ENCODE measurements at regions not wholly inside any gene's neighbourhood (a gene's known extent, or its start where the extent isn't known, plus 50 kb on each side); places are given as distances from the start of the nearest gene placed in this dataset.

DNA sequence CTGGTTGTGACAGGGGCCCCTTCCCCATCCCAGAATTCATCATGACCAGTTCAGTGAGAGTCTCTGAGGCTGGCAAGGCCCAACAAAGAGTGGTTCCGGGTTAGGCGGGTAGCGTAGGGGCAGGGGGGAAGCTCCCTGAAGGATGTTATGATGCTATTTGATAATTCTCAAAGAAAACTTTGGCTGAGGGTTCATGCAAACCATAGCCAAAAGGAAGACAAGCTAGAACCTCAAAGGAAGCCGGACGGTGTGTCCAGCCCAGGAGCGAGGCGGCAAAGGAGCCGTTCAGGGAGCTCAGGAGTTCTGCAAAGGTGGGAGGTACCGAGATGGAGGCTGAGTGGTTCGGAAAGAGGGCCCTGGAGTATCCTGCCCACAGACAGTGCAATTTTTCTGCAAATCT lies 226.8 kb upstream of the RAB6C start:
- TF ChIP-seq MXI1 (IDR thresholded peaks at IDR 0.05; ENCODE audit: low read depth, low read length) = no peak
- TF ChIP-seq JUND (IDR thresholded peaks at IDR 0.05) = no peak
- no peak for TF ChIP-seq TAF1 (IDR thresholded peaks at IDR 0.05; ENCODE audit: borderline replicate concordance, low read depth, low read length)
- TF ChIP-seq, protein P1, sequence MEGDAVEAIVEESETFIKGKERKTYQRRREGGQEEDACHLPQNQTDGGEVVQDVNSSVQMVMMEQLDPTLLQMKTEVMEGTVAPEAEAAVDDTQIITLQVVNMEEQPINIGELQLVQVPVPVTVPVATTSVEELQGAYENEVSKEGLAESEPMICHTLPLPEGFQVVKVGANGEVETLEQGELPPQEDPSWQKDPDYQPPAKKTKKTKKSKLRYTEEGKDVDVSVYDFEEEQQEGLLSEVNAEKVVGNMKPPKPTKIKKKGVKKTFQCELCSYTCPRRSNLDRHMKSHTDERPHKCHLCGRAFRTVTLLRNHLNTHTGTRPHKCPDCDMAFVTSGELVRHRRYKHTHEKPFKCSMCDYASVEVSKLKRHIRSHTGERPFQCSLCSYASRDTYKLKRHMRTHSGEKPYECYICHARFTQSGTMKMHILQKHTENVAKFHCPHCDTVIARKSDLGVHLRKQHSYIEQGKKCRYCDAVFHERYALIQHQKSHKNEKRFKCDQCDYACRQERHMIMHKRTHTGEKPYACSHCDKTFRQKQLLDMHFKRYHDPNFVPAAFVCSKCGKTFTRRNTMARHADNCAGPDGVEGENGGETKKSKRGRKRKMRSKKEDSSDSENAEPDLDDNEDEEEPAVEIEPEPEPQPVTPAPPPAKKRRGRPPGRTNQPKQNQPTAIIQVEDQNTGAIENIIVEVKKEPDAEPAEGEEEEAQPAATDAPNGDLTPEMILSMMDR (IDR thresholded peaks at IDR 0.05) = no peak
- TF ChIP-seq FOXM1 (IDR thresholded peaks at IDR 0.05; ENCODE audit: low read depth) = no peak
- TF ChIP-seq POLR2AphosphoS5 (IDR thresholded peaks at IDR 0.05; ENCODE audit: low read depth, low read length) = no peak
- TF ChIP-seq ELF1 (IDR thresholded peaks at IDR 0.05) = no peak
- no peak for TF ChIP-seq TCF12 (IDR thresholded peaks at IDR 0.05)
- TF ChIP-seq, protein P2, sequence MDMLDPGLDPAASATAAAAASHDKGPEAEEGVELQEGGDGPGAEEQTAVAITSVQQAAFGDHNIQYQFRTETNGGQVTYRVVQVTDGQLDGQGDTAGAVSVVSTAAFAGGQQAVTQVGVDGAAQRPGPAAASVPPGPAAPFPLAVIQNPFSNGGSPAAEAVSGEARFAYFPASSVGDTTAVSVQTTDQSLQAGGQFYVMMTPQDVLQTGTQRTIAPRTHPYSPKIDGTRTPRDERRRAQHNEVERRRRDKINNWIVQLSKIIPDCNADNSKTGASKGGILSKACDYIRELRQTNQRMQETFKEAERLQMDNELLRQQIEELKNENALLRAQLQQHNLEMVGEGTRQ (IDR thresholded peaks at IDR 0.05; ENCODE audit: borderline replicate concordance, low read depth, low read length) = no peak
- TF ChIP-seq, protein P3, sequence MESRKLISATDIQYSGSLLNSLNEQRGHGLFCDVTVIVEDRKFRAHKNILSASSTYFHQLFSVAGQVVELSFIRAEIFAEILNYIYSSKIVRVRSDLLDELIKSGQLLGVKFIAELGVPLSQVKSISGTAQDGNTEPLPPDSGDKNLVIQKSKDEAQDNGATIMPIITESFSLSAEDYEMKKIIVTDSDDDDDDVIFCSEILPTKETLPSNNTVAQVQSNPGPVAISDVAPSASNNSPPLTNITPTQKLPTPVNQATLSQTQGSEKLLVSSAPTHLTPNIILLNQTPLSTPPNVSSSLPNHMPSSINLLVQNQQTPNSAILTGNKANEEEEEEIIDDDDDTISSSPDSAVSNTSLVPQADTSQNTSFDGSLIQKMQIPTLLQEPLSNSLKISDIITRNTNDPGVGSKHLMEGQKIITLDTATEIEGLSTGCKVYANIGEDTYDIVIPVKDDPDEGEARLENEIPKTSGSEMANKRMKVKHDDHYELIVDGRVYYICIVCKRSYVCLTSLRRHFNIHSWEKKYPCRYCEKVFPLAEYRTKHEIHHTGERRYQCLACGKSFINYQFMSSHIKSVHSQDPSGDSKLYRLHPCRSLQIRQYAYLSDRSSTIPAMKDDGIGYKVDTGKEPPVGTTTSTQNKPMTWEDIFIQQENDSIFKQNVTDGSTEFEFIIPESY (IDR thresholded peaks at IDR 0.05; ENCODE audit: borderline replicate concordance, low read depth) = no peak
- TF ChIP-seq, protein P4, sequence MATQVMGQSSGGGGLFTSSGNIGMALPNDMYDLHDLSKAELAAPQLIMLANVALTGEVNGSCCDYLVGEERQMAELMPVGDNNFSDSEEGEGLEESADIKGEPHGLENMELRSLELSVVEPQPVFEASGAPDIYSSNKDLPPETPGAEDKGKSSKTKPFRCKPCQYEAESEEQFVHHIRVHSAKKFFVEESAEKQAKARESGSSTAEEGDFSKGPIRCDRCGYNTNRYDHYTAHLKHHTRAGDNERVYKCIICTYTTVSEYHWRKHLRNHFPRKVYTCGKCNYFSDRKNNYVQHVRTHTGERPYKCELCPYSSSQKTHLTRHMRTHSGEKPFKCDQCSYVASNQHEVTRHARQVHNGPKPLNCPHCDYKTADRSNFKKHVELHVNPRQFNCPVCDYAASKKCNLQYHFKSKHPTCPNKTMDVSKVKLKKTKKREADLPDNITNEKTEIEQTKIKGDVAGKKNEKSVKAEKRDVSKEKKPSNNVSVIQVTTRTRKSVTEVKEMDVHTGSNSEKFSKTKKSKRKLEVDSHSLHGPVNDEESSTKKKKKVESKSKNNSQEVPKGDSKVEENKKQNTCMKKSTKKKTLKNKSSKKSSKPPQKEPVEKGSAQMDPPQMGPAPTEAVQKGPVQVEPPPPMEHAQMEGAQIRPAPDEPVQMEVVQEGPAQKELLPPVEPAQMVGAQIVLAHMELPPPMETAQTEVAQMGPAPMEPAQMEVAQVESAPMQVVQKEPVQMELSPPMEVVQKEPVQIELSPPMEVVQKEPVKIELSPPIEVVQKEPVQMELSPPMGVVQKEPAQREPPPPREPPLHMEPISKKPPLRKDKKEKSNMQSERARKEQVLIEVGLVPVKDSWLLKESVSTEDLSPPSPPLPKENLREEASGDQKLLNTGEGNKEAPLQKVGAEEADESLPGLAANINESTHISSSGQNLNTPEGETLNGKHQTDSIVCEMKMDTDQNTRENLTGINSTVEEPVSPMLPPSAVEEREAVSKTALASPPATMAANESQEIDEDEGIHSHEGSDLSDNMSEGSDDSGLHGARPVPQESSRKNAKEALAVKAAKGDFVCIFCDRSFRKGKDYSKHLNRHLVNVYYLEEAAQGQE (IDR thresholded peaks at IDR 0.05; ENCODE audit: low read depth, low read length) = no peak
- TF ChIP-seq GABPA (IDR thresholded peaks at IDR 0.05; ENCODE audit: low read depth) = no peak

All from SK-N-SH (cell line).